BLaER1 treated with 17β-estradiol and CSF1 and Interleukin-3, amounts not matched to agents 10 nM and 100 nM (cell line): ENCODE measurements at regions not wholly inside any gene's neighbourhood (a gene's known extent, or its start where the extent isn't known, plus 50 kb on each side); places are given as distances from the start of the nearest gene placed in this dataset.

Experiments used
- H3K27ac ChIP-seq, 11 experiments: shearing (Covaris generic); formaldehyde crosslinking; 2 replicates each; pipeline ENCODE4 v1.8.1; 2022
- H3K27me3 ChIP-seq, 11 experiments: shearing (Covaris generic); formaldehyde crosslinking; 2 replicates each; pipeline ENCODE4 v1.8.1; 2022
- H3K36me3 ChIP-seq, 11 experiments: shearing (Covaris generic); formaldehyde crosslinking; 2 replicates each; pipeline ENCODE4 v1.8.1; 2022
- H3K4me1 ChIP-seq, 10 experiments: shearing (Covaris generic); formaldehyde crosslinking; 2 replicates each; pipeline ENCODE4 v1.8.1; 2022
- H3K4me2 ChIP-seq, 11 experiments: shearing (Covaris generic); formaldehyde crosslinking; 2 replicates each; pipeline ENCODE4 v1.8.1; 2022
- H3K4me3 ChIP-seq, 10 experiments: shearing (Covaris generic); formaldehyde crosslinking; 2 replicates each; pipeline ENCODE4 v1.8.1; 2022
- H3K9ac ChIP-seq, 11 experiments: shearing (Covaris generic); formaldehyde crosslinking; 2 replicates each; pipeline ENCODE4 v1.8.1; 2022
- H3K9me3 ChIP-seq, 11 experiments: shearing (Covaris generic); formaldehyde crosslinking; replicated peaks in 1 of 11; 2 replicates each; pipeline ENCODE4 v1.8.1; 2022
- H4K20me1 ChIP-seq, 11 experiments: shearing (Covaris generic); formaldehyde crosslinking; 2 replicates each; pipeline ENCODE4 v1.8.1; 2022
- Cebpa-rat ChIP-seq, 11 experiments: shearing (Covaris generic); IDR thresholded peaks; 2 replicates each; pipeline ENCODE4 v1.8.1; 2022

DNA sequence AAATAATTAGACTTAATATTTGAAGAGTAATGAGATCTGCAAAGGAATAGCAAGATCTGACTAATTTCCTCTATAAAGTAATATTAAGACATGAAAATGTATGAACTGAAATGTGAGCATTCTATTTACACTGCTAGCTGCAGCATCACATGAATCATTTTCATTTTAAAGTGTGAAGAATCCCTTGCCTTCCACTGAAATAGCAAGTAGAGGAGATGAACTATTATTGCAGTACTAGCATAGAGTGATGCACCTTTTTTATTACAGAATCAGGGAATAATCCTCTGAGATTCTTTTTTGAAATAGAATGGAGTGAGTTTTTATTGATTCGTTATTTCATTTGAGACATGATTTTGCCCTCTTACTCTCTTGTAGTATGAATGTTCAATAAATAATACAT lies 281.9 kb upstream of the NAV3 start:
- no peaks in the 10 kb centered on the region for H3K36me3 ChIP-seq
- no peak overlapping the region for H3K9ac ChIP-seq
- no peaks in the 10 kb centered on the region for H3K27me3 ChIP-seq
- no peaks in the 10 kb centered on the region for H3K9me3 ChIP-seq
- H3K4me2 ChIP-seq, result no peak overlapping the region
- no peak overlapping the region for H3K4me3 ChIP-seq
- no peak overlapping the region for H3K27ac ChIP-seq
- no peak for TF ChIP-seq Cebpa-rat (IDR thresholded peaks at IDR 0.05)
- peaks cover 0 to 7% (median 0%) of the 10 kb centered on the region in 10 experiments; a peak in 1 of 20 replicates for H3K4me1 ChIP-seq
- no peaks in the 10 kb centered on the region for H4K20me1 ChIP-seq

- no peak overlapping the region for H3K27ac ChIP-seq
- H3K36me3 ChIP-seq, result no peaks in the 10 kb centered on the region
- H3K4me2 ChIP-seq, result no peak overlapping the region
- no peaks in the 10 kb centered on the region for H4K20me1 ChIP-seq
- H3K9me3 ChIP-seq, result no peaks in the 10 kb centered on the region
- no peaks in the 10 kb centered on the region for H3K27me3 ChIP-seq
- H3K4me1 ChIP-seq, result peaks cover 0 to 9% (median 0%) of the 10 kb centered on the region in 10 experiments; a peak in 1 of 20 replicates
- no peak overlapping the region for H3K9ac ChIP-seq
- no peak for TF ChIP-seq Cebpa-rat (IDR thresholded peaks at IDR 0.05)
- H3K4me3 ChIP-seq, result no peak overlapping the region
Observed at GRCh38 chr12:77540097-77540496, 290.6 kb upstream of the NAV3 start.

DNA sequence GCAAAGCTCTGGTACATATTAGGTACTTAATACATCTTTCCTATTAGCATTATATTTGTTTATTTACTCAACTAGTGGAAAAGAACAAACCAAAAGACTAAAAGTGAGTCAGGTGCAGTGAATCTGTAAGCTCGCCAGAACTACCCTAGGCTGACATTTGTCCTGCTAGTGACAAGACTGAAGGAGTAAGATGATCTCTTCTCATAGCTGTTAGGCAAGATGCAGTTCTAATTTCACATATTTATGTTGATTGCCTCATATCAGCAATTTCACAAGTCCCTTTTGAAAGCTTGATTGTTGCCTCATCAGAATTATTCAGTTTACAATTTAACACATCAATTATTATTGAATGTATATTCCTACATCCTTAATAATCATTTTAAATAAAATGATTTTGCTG lies 293.0 kb upstream of the NAV3 start:
- no peaks in the 10 kb centered on the region for H3K4me1 ChIP-seq

GRCh38 chr12:77535734-77536133 lies 295.0 kb upstream of the NAV3 start:
- Histone ChIP-seq H3K4me1 (no peaks in the 10 kb centered on the region), H3K9ac (no peak overlapping the region), H4K20me1 (no peaks in the 10 kb centered on the region), H3K36me3 (no peaks in the 10 kb centered on the region), H3K27me3 (no peaks in the 10 kb centered on the region), H3K4me3 (no peak overlapping the region), H3K27ac (no peak overlapping the region), H3K9me3 (no peaks in the 10 kb centered on the region), H3K4me2 (no peak overlapping the region)
- no peak for TF ChIP-seq Cebpa-rat (IDR thresholded peaks at IDR 0.05)

More for the DNA sequence above, 293.0 kb upstream of the NAV3 start:
- Histone ChIP-seq H3K27me3 (no peaks in the 10 kb centered on the region), H3K4me2 (no peak overlapping the region), H3K9ac (no peak overlapping the region), H3K9me3 (no peaks in the 10 kb centered on the region), H3K36me3 (no peaks in the 10 kb centered on the region), H3K27ac (no peak overlapping the region), H4K20me1 (no peaks in the 10 kb centered on the region), H3K4me3 (no peak overlapping the region)
- no peak for TF ChIP-seq Cebpa-rat (IDR thresholded peaks at IDR 0.05)

DNA sequence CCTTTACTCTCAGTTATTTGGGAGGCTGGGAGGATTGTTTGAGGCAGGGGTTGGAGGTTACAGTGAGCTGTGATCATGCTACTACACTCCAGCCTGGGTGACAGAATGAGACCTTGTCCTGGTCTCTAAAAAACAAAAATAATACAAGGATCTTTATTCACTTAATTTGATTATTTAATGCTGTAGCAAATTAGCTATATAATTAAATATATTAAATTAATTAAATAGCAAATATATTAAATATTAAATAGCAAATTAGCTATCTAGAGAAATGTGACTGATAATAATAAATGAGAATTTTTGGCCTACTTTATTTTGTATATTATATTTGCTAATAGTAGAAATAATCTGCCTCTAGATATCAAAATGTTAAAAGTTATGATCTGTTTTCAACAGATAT lies 298.8 kb upstream of the NAV3 start:
- Histone ChIP-seq H3K36me3 (no peaks in the 10 kb centered on the region), H4K20me1 (no peaks in the 10 kb centered on the region), H3K4me3 (no peak overlapping the region), H3K9ac (no peak overlapping the region), H3K27me3 (no peaks in the 10 kb centered on the region), H3K4me2 (no peak overlapping the region), H3K27ac (no peak overlapping the region), H3K9me3 (peaks cover 0 to 6% (median 0%) of the 10 kb centered on the region in 11 experiments; a peak in 1 of 22 replicates), H3K4me1 (no peaks in the 10 kb centered on the region)
- TF ChIP-seq Cebpa-rat (IDR thresholded peaks at IDR 0.05), result no peak

- Histone ChIP-seq H3K27ac (no peak overlapping the region), H3K4me3 (no peak overlapping the region), H3K27me3 (no peaks in the 10 kb centered on the region), H4K20me1 (no peaks in the 10 kb centered on the region), H3K9me3 (no peaks in the 10 kb centered on the region), H3K9ac (no peak overlapping the region), H3K4me1 (no peaks in the 10 kb centered on the region), H3K4me2 (no peak overlapping the region), H3K36me3 (no peaks in the 10 kb centered on the region)
- TF ChIP-seq Cebpa-rat (IDR thresholded peaks at IDR 0.05), result no peak
Observed at GRCh38 chr12:77522247-77522646, 308.4 kb upstream of the NAV3 start.

GRCh38 chr12:77521508-77522115 lies 309.1 kb upstream of the NAV3 start:
- no peaks in the 10 kb centered on the region for H3K4me1 ChIP-seq
- no peak overlapping the region for H3K9ac ChIP-seq
- no peak overlapping the region for H3K4me3 ChIP-seq
- TF ChIP-seq Cebpa-rat (IDR thresholded peaks at IDR 0.05), result no peak
- no peaks in the 10 kb centered on the region for H3K27me3 ChIP-seq
- no peaks in the 10 kb centered on the region for H3K36me3 ChIP-seq
- no peak overlapping the region for H3K4me2 ChIP-seq
- H3K27ac ChIP-seq, result no peak overlapping the region
- no peaks in the 10 kb centered on the region for H3K9me3 ChIP-seq
- H4K20me1 ChIP-seq, result no peaks in the 10 kb centered on the region

DNA sequence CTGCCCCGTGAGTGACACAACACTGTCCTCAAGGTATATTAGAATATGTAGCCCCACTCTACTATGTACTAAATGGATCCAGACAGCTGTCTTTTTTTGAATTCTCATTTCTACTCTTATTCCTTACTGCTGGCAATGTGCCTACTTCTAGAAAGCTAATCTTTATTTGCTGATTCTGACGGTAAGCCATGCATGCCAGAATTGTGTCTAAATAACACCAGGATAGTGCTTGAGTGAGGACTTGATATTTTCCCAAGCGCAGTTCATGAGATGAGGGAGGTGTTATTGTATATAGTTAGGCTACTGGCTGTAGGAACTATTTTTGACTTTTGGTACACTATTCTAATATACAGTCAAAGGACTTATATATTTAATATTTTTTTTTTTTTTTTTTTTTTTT lies 316.2 kb upstream of the NAV3 start:
- Histone ChIP-seq H3K4me2 (no peak overlapping the region), H3K4me1 (peaks cover 0 to 9% (median 0%) of the 10 kb centered on the region in 10 experiments; a peak in 2 of 20 replicates), H3K9ac (no peak overlapping the region), H3K9me3 (no peaks in the 10 kb centered on the region), H3K4me3 (no peak overlapping the region), H3K27me3 (no peaks in the 10 kb centered on the region), H3K36me3 (no peaks in the 10 kb centered on the region), H4K20me1 (no peaks in the 10 kb centered on the region), H3K27ac (no peak overlapping the region)
- TF ChIP-seq Cebpa-rat (IDR thresholded peaks at IDR 0.05), result no peak

- H3K27me3 ChIP-seq, result no peaks in the 10 kb centered on the region
- H3K9me3 ChIP-seq, result no peaks in the 10 kb centered on the region
- H3K4me3 ChIP-seq, result no peak overlapping the region
- no peak overlapping the region for H3K27ac ChIP-seq
- TF ChIP-seq Cebpa-rat (IDR thresholded peaks at IDR 0.05), result no peak
- no peak overlapping the region for H3K9ac ChIP-seq
- H3K4me2 ChIP-seq, result no peak overlapping the region
- H3K36me3 ChIP-seq, result no peaks in the 10 kb centered on the region
- no peaks in the 10 kb centered on the region for H4K20me1 ChIP-seq
- peaks cover 0 to 9% (median 0%) of the 10 kb centered on the region in 10 experiments; a peak in 2 of 20 replicates for H3K4me1 ChIP-seq
Observed at GRCh38 chr12:77510985-77511384, 319.7 kb upstream of the NAV3 start.

GRCh38 chr12:77504466-77504865 lies 326.2 kb upstream of the NAV3 start:
- no peak overlapping the region for H3K4me3 ChIP-seq
- H3K27ac ChIP-seq, result no peak overlapping the region
- H3K9ac ChIP-seq, result no peak overlapping the region
- H3K4me2 ChIP-seq, result no peak overlapping the region
- TF ChIP-seq Cebpa-rat (IDR thresholded peaks at IDR 0.05), result no peak
- no peaks in the 10 kb centered on the region for H3K36me3 ChIP-seq
- H3K9me3 ChIP-seq, result no peaks in the 10 kb centered on the region
- H4K20me1 ChIP-seq, result no peaks in the 10 kb centered on the region
- no peaks in the 10 kb centered on the region for H3K4me1 ChIP-seq
- no peaks in the 10 kb centered on the region for H3K27me3 ChIP-seq
